Endothelial cell of hepatic sinusoid (primary cell): ENCODE measurements at regions not wholly inside any gene's neighbourhood (a gene's known extent, or its start where the extent isn't known, plus 50 kb on each side); places are given as distances from the start of the nearest gene placed in this dataset.
"Not testable (repeated sequence)": the region's sequence is repeated elsewhere in the genome, so short reads cannot be mapped to it uniquely, and the experiment has no call there.

Experiments used
- in situ Hi-C: cut with HindIII; loops from 2 replicates; pipeline ENCODE4 v1.10.0; 2017; ENCODE audit warnings: low sequenced_read_pairs

DNA sequence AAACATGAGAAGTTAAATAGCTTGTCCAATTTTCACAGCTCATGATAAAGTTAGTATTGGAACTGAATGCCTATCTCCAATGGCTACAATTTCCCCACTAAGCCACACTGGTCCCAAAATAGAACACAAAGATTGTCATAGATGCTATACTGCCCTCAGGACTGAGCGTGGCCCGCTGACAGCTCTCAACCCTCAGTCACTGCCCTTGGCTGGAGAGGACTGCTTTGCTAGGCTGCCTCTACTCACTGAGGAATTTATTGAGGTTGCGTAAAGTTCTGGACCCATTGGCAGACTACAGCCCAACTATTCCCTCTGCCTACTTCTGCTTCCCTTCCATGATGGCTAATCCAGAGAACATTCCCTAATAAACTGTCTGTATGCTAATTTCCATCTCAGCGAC lies 165.5 kb upstream of the BET1 start:
- in situ Hi-C loops: loop anchor here (5.0 kb wide), 1 partner anchor 58 kb away; no protein-coding TSS in a partner anchor

DNA sequence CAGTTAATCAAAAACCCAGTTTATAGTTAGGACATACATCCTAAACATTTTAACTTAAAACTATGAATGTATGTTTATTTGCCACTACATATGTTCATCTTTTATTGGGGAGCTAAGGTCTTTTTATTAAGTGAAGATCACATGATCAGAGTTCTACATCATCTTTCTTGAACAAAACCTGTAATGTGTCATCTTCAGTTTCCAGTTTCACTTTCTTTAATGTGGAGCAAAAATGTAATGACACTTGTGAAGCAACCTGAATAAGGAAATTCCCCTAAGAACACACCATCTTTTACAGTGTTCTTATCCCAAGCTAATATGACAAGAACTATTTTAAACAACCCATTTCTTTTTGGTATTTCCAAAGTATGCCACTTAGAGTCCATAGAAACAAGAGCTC lies 166.7 kb upstream of the BET1 start:
- in situ Hi-C loops: no loop called here

DNA sequence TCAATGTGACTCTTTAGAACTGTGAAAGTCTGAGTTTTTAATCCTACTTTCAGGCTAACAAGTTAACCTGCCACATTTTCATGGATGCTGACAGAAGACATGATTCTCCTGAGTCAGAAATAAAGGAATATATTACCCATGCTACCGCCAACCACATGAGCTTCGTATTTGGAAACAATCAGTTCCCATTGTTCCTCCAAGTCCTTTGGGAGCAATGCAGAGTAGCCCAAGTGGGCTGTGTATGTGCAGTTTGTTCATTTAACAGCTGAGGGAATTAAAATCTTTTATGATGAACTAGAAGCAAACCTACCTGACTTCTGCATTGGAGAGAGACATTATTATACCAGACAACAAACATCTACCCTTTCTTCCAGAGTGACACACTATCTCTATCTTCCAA lies 169.3 kb upstream of the BET1 start:
- in situ Hi-C loops: no loop called here

GRCh38 chr7:94174375-94174774 lies 170.2 kb upstream of the BET1 start:
- in situ Hi-C loops: no loop called here

DNA sequence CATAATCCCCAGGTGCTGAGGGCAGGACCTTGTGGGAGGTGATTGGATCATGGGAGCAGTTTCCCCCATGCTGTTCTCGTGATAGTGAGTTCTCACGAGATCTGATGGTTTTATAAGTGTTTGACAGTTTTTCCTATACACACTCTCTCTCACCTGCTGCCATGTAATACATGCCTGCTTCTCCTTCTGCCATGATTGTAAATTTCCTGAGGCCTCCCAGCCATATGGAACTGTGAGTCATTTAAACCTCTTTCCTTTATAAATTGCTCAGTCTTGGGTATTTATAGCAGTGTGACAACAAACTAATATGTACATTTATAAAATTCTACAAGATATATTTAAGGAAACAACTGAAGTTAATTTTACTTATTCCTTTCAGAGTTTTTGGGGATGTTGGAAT lies 170.8 kb upstream of the BET1 start:
- in situ Hi-C loops: no loop called here

- in situ Hi-C loops: no loop called here
These were observed 172.6 kb upstream of the BET1 start for GRCh38 chr7:94176694-94177200.

- in situ Hi-C loops: no loop called here
These were observed 173.3 kb upstream of the BET1 start for GRCh38 chr7:94177441-94177840.

- in situ Hi-C loops: no loop called here
These were observed 174.1 kb upstream of the BET1 start for GRCh38 chr7:94178230-94178629.

DNA sequence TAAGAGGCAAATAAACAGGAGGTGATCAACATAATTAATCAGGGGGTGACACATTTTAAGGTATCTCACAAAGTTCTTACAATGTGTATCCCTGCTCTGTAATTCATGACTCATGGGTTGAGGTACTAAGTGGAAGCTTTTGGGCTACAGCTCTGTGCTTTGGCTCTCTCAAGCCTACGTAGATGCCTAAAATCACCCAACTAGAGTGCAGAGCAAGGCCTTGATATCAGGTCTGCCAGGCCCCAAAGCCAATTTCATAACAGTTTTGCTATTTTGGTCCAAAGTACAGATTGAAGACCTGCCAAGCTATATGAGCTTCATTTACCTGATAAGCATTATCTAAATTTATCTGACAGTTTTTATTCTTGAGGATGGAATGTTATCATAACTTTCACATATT lies 175.3 kb upstream of the BET1 start:
- in situ Hi-C loops: no loop called here

DNA sequence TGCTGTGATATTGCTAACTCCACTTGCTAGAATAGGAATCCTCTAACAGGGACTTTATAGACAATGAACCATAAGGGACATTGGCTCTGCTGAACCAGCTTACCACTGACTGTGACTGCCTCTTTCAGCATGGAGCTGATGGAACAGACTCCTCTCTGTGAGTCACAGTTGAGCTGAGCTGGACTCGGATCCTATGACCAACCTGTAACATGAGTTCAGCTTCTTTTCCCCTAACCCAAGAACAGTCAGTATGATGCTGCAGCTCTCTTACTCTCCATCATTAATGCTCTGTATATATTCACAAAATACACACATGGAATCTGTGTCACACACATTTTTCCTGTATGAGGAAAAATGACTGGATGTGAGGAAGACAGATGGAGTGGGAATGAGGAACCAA lies 177.9 kb upstream of the BET1 start:
- in situ Hi-C loops: no loop called here

- in situ Hi-C loops: no loop called here
These were observed 178.6 kb upstream of the BET1 start for GRCh38 chr7:94182721-94183120.

- in situ Hi-C loops: no loop called here
These were observed 179.2 kb upstream of the BET1 start for GRCh38 chr7:94183289-94183749.

GRCh38 chr7:94183891-94184290 lies 179.7 kb upstream of the BET1 start:
- in situ Hi-C loops: no loop called here

- in situ Hi-C loops: no loop called here
These were observed 184.2 kb upstream of the BET1 start for GRCh38 chr7:94188350-94188749.

DNA sequence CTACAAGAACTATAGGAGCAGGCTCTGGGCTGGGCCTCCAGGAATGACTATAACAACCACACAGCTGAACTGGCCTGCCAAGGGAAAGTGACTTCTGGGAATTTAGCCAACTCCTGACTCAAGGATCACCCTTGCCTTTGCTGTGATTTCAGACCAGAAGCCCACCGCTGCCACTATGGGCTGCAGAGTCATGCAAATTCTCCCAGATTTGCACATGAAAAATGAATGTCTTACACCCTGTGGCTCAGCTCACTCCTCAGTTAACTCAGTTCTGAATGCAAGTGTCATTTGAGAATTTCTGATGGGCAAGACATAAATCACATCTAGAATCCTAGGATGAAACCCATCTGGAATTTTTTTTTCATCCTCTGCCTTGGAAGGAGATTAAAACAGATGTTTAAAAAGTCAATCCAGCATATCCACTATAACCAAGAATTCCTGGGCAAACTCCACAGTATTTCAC lies 186.5 kb upstream of the BET1 start:
- in situ Hi-C loops: no loop called here

DNA sequence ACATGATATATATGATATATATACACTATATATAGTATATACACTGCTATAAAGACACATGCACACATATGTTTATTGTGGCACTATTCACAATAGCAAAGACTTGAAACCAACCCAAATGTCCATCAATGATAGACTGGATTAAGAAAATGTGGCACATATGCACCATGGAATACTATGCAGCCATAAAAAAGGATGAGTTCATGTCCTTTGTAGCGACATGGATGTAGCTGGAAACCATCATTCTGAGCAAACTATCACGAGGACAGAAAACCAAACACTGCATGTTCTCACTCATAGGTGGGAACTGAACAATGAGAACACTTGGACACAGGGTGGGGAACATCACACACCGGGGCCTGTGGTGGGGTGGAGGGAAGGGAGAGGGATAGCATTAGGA lies 190.3 kb upstream of the BET1 start:
- in situ Hi-C loops: not testable (repeated sequence)

- in situ Hi-C loops: no loop called here
These were observed 191.0 kb upstream of the BET1 start for GRCh38 chr7:94195201-94195600.

DNA sequence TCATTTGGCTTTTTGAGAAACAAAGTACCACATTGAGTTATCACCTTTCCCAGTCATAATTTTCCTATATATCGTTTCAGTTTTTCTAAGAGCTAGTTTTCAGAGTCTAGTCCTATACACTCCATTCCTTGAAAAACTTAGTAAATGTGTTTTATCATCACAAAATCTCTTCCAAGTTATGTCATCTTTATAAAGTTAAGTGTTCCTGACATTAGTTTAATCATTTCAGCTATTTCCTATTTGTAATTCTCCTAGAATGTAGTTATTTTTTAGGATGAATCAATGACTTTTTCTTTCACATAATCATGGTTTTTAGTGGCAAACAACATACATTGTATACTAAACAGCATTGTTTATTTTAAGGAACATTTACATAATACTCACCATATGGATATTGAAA lies 191.7 kb upstream of the BET1 start:
- in situ Hi-C loops: no loop called here

DNA sequence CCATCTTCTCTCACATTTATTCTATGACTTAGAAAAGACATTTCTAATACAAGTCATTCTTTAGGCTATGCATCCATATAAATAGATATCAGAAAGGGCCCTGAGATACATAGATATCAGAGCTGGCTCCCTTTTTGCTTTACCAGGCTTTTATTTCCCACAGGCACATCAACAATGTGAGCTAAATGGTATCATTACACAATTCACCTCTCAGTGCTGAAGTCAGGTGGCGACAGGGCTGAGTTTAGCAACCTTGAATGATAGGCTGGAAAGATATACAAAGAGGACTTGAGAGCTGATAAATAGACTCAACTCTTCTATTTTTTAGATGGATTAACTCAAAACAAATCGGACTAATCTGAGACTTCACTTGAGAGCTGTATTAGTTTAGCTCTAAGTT lies 189.2 kb upstream of the COL1A2 start:
- in situ Hi-C loops: no loop called here

GRCh38 chr7:94206295-94206694 lies 188.4 kb upstream of the COL1A2 start:
- in situ Hi-C loops: no loop called here

DNA sequence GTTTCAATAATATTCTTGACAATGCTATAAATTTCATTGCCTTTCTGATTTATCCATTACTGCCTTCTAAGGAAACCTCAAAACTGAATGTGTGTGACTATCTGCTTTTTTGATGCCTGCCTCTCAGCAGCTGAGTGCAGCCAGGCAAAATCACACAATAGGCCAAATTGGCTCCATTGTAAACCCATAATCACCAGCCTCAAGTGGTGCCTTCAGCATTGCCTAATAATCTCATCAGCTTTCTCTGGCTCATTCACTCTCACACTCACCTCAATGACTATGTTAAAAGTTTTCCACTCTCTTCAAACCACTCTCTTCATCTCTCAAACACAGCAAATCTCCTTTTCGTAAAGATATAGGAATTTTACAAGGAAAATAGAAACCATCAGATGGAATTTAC lies 182.5 kb upstream of the COL1A2 start:
- in situ Hi-C loops: no loop called here

GRCh38 chr7:94216944-94217461 lies 177.7 kb upstream of the COL1A2 start:
- in situ Hi-C loops: no loop called here

GRCh38 chr7:94217766-94218165 lies 176.9 kb upstream of the COL1A2 start:
- in situ Hi-C loops: no loop called here
